ENCODE measurements at regions not wholly inside any gene's neighbourhood (a gene's known extent, or its start where the extent isn't known, plus 50 kb on each side); places are given as distances from the start of the nearest gene placed in this dataset.

DNA sequence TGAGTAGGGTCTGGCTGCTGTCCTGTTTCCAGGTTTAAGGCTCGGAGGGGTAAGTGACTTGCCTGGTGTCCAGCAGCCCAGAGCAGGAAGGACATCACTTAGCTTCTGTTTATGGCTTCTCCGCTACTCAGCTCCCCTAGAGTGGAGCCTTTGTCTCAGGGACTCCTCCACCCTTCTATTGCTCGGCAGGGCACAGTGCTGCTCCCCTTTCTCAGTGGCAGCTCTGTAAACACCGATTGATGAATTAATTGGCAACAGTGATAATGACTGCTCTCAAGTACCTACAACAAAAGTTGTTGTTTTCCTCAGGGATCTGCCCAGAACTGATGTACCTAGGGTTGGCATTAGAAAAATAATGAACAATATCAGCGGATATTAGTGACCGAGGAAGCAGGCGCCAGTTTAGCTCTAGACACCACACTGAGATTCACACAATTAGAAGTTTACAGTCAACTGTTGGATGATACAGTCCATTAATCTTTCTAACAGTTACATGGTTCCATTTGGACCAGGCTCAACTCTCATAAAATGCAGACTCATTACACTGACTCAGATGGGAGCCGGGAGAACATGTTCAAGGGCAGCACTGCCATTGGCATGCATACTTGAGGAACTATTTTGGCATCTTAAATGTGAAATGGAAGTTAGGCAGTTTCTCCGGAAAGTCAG lies 265.7 kb downstream of the MTX2 start:
- peak; percentile 45; the same call in 1 of the 2 replicates for TF ChIP-seq YY1 (IDR thresholded peaks at IDR 0.05; ENCODE audit: low read depth)
- TF ChIP-seq CREB1 (IDR thresholded peaks at IDR 0.05; ENCODE audit: low read depth) = no peak
- peak; percentile 89 for TF ChIP-seq NFIC (IDR thresholded peaks at IDR 0.05)
- no peak for TF ChIP-seq USF1 (IDR thresholded peaks at IDR 0.05)
- peak; percentile 47; the same call in 1 of the 2 replicates for TF ChIP-seq TEAD4 (IDR thresholded peaks at IDR 0.05)
- peak; percentile 70 for TF ChIP-seq FOXM1 (IDR thresholded peaks at IDR 0.05; ENCODE audit: borderline replicate concordance, low read depth)
- no peak for TF ChIP-seq ZBTB7A (IDR thresholded peaks at IDR 0.05; ENCODE audit: low read depth)
- TF ChIP-seq REST (IDR thresholded peaks at IDR 0.05; ENCODE audit: low read depth) = no peak
- TF ChIP-seq EP300 (IDR thresholded peaks at IDR 0.05; ENCODE audit: borderline replicate concordance) = peak; percentile 84
- TF ChIP-seq, protein P1, sequence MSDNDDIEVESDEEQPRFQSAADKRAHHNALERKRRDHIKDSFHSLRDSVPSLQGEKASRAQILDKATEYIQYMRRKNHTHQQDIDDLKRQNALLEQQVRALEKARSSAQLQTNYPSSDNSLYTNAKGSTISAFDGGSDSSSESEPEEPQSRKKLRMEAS (IDR thresholded peaks at IDR 0.05) = no peak
- TF ChIP-seq TAF1 (IDR thresholded peaks at IDR 0.05; ENCODE audit: low read depth) = no peak
- 0 out of 2 replicates have a peak, but pooled peaks have one; percentile 36 for TF ChIP-seq CEBPB (IDR thresholded peaks at IDR 0.05)
- no peak for TF ChIP-seq EGR1 (IDR thresholded peaks at IDR 0.05)
- TF ChIP-seq TCF12 (IDR thresholded peaks at IDR 0.05; ENCODE audit: low read depth) = peak; percentile 68
- no peak; the same call in 1 of the 2 replicates for TF ChIP-seq RAD21 (IDR thresholded peaks at IDR 0.05; ENCODE audit: low read depth)

DNA sequence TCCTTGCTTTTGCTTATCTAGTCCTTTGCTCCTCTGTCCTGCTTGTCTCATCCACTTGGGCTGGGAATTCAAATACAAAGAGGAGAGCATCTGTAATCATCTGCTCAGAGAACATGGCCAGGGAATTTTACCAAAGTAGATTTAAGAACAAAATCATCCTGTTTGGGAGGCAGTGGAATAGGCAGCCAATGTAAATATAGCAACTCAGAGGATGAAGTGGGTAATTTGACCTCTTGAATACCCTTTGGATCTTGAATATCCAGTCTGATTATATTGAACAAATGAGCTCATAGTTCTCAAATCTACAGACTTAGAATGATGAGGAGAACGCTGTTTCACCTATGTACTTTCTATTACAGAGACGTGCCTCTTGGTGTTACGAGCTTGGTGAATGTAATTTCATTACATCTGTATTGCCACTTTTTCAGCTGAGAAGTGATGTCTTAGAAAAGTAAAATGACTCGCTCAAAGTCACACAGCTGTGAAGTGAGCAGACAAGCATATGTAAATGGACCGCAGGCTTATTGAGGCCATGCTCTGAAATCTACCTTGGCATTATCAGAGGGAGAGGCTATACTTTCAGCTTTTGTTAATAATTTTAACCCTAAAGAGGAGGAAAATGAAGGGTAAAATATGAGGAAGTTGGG lies 266.3 kb downstream of the MTX2 start:
- TF ChIP-seq EP300 (IDR thresholded peaks at IDR 0.05; ENCODE audit: borderline replicate concordance) = no peak
- no peak for TF ChIP-seq YY1 (IDR thresholded peaks at IDR 0.05; ENCODE audit: low read depth)
- no peak for TF ChIP-seq EGR1 (IDR thresholded peaks at IDR 0.05)
- TF ChIP-seq REST (IDR thresholded peaks at IDR 0.05; ENCODE audit: low read depth) = no peak
- TF ChIP-seq CEBPB (IDR thresholded peaks at IDR 0.05) = no peak
- no peak for TF ChIP-seq TEAD4 (IDR thresholded peaks at IDR 0.05)
- TF ChIP-seq FOXM1 (IDR thresholded peaks at IDR 0.05; ENCODE audit: borderline replicate concordance, low read depth) = no peak
- no peak for TF ChIP-seq TAF1 (IDR thresholded peaks at IDR 0.05; ENCODE audit: low read depth)

- TF ChIP-seq TCF12 (IDR thresholded peaks at IDR 0.05; ENCODE audit: low read depth) (peak; percentile 64), YY1 (IDR thresholded peaks at IDR 0.05; ENCODE audit: low read depth) (no peak), REST (IDR thresholded peaks at IDR 0.05; ENCODE audit: low read depth) (no peak), EGR1 (IDR thresholded peaks at IDR 0.05) (no peak), NFIC (IDR thresholded peaks at IDR 0.05) (peak; percentile 77), TEAD4 (IDR thresholded peaks at IDR 0.05) (peak; percentile 54; the same call in 1 of the 2 replicates), FOXM1 (IDR thresholded peaks at IDR 0.05; ENCODE audit: borderline replicate concordance, low read depth) (no peak; the same call in 1 of the 2 replicates), ZBTB7A (IDR thresholded peaks at IDR 0.05; ENCODE audit: low read depth) (no peak), EP300 (IDR thresholded peaks at IDR 0.05; ENCODE audit: borderline replicate concordance) (peak; percentile 65; the same call in 1 of the 2 replicates), CEBPB (IDR thresholded peaks at IDR 0.05) (peak; percentile 85)
Observed at GRCh38 chr2:176536439-176537133, 267.3 kb downstream of the MTX2 start.

DNA sequence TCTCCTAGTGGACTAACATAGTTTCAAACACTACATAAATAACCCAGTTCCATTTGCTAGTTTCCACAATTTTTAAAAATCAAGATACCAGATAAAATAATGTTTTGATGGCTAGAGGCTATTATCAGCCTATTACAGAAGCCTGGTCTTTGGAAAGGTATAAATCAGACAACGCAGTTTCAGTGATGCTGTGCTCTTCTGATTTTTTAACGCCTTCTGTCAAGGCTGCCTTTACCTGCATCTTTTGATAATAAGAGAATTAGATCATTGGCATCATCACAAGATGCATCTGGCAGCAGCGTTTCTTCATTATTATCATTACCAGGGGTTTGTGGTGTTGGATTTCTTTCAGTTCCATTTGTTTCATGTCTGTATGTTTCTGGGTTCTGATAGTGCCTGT lies 268.7 kb downstream of the MTX2 start:
- TF ChIP-seq ZBTB7A (IDR thresholded peaks at IDR 0.05; ENCODE audit: low read depth) (no peak), YY1 (IDR thresholded peaks at IDR 0.05; ENCODE audit: low read depth) (no peak), CEBPB (IDR thresholded peaks at IDR 0.05) (no peak), EGR1 (IDR thresholded peaks at IDR 0.05) (no peak), FOXM1 (IDR thresholded peaks at IDR 0.05; ENCODE audit: borderline replicate concordance, low read depth) (no peak), RAD21 (IDR thresholded peaks at IDR 0.05; ENCODE audit: low read depth) (no peak), EP300 (IDR thresholded peaks at IDR 0.05; ENCODE audit: borderline replicate concordance) (no peak), TAF1 (IDR thresholded peaks at IDR 0.05; ENCODE audit: low read depth) (no peak), REST (IDR thresholded peaks at IDR 0.05; ENCODE audit: low read depth) (no peak)
- TF ChIP-seq, protein P1 (IDR thresholded peaks at IDR 0.05) = no peak
